HG02763 (cell line): ENCODE measurements at regions not wholly inside any gene's neighbourhood (a gene's known extent, or its start where the extent isn't known, plus 50 kb on each side); places are given as distances from the start of the nearest gene placed in this dataset.

Experiments
- ATAC-seq: cut with Tn5 transposase; IDR thresholded peaks from one replicate; pipeline ENCODE4 v1.9.1; 2021; ENCODE audit warnings: mild to moderate bottlenecking, moderate library complexity; ENCODE audit not compliant: unreplicated experiment

GRCh38 chr9:84447305-84447704 lies 106.7 kb upstream of the SLC28A3 start:
- no peak for ATAC-seq

DNA sequence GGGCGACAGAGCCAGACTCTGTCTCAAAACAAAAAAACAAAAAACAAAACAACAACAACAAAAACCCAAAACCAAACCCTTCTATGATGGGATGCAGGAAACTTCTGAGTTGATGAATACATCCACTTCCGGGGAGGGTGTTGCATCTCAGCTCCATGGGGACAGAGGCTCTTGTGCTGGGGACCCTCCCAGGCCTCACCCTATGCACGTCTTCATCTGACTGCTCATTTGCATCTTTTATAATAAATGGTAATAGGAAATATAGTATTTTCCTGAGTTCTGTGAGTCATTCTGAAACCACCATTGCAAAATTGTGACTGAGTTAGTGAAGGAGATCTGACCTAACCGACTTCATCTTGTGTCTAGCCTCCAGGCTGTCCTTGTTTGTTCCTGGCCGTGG lies 109.5 kb upstream of the SLC28A3 start:
- ATAC-seq: no peak

DNA sequence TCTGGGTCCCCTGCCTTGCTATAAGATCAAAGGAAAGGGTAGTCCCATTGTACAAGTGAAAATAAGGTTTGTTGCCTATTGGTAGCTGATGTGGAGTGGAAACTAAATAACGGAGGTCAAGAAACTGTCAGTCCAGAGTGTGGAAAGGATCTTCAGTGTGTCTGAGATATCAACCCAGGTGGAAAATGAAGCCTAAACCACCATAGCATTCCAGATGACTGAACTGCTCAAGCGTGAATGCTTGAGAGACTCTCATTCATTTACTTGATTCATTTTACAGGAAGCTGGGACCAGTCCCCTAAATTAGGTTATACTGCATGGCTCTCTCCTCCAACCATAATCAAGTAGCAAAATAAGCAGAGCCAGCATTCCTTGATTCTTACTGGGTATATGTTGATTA lies 116.0 kb upstream of the SLC28A3 start:
- no peak for ATAC-seq

DNA sequence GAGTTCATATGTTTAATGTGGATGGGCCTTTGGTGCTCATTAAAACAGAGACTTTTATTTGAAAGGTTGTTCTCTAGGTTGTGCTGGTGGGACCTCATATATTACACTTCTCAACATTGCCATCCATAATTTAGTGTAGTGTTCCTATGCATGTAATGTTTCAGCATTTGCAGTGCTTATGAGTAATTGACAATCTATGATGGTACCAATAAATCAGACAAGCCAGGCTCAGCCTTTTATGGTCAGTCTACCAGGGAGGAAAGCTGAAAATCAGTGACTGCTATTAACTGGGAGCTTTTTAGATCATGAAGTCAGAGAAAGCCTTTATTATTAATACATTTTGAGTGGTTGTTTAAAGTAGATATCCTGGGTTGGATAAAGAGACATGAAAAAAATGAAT lies 120.1 kb upstream of the SLC28A3 start:
- ATAC-seq: no peak

DNA sequence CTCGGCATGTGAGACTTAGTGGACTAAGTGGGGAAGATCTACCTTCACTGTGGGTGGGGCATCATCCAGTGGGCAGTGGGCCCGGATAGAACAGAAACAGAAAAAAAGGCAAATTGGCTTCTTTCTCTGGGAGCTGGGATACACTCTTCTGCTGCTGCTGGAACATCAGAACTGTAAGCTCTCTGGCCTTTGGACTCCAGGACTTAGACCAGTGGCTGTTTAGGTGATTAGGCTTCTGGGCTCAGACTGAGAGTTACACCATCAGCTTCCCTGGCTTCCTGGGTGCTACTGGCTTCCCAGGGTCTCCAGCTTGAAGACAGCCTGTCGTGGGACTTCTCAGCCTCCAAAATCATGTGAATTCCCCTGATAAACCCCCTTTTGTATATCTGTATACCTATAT lies 122.7 kb upstream of the SLC28A3 start:
- no peak for ATAC-seq

DNA sequence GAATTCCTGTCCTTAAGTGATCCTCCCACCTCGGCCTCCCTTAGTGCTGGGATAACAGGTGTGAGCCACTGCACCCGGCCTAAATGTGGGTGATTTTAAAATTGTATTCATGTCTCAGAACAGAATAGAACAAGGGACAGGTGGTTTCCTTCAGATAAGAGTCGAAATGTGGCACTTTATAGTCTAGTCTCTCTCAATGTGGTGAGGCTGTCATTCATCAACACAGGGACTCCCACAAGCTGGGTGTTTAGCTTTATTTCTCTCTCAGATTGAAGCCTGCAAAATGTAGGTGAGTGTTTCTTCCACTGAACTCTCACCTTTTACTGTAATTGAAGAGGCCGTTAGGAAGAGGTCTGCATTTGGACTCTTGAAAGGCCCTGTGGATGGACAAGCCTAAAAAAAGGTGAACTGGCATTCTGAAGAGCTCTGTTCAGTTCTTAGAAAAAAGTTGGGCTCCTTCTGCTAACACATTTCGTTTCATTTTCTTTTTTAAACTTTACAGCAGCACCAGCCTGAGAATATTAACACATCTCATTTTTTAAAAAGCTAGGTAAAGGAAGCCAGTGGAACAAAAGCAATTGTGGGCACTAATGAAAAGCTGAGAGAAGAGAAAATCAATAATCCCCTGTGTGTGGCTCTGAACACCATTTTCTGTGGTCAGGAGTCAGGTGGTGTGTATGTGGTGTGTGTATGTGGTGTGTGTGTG lies 126.2 kb upstream of the SLC28A3 start:
- no peak for ATAC-seq

GRCh38 chr9:84471816-84472215 lies 131.3 kb upstream of the SLC28A3 start:
- ATAC-seq: no peak

- no peak for ATAC-seq
Observed at GRCh38 chr9:84478996-84479395, 138.4 kb upstream of the SLC28A3 start.

DNA sequence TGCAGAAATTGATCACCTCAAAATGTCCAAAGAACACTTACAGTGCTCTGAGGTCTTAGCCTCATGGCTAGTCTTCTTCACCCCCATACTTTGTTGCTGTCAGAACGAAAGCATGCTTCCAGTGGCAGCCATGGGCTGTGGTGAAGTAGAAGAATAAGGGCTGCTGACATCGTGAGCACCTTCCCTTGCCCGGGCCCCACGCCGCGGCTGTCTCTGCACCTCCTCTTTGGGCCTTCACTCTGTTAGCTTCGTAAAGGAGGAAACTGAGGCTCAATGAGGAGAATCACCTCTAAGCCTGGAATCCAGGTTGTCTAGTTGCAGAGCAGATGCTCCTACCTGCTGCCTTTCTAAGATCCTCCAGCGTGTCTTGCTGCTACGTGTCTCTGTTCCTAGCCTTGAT lies 139.5 kb upstream of the SLC28A3 start:
- no peak for ATAC-seq

DNA sequence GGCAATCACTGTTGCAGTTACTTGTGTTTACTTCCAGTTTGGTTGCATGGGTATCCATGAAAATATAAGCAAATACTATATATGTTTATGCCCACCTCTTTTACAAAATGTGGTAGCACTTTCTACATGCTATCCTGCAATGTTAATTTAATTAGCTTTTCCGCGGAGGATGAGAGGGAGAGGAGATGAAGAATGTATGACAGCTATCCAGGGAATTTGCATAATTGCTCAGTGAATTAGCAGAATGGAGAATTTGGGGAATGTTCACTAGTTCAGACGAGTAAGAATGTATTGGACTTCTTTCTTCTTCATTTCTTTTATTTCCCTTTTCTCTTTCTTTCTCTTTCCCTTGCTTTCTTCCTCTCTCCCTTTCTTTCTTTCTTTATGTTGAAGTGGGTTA lies 140.7 kb upstream of the SLC28A3 start:
- ATAC-seq: no peak

DNA sequence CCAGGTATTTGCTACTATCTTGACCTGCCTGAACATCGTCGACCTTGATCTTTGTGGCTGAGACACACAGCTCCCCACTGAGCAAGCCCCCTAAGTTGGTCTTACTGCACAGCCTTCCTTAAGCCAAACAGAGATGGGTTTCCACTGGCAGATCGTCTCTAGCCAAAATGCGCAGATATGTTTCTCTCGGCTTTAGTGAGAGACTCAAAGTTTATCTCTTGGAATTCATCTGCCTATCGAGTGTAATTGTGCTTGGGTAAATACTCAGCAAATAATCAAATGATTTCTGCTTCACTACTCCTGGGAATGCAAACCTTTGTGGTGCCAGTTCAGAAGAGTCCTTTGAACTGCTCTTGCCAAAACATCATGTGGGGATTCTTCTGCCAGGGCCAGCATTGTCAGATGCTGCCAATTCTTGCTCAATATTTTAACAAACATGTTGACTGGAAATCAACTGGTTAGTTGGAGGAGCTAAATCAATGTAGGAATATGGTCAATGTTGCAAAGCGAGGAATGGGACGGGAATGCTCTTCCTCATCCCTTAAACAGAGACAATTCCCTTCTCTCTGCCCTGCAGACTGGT lies 141.2 kb upstream of the SLC28A3 start:
- no peak for ATAC-seq

- no peak for ATAC-seq
Observed at GRCh38 chr9:84482607-84483006, 142.0 kb upstream of the SLC28A3 start.

DNA sequence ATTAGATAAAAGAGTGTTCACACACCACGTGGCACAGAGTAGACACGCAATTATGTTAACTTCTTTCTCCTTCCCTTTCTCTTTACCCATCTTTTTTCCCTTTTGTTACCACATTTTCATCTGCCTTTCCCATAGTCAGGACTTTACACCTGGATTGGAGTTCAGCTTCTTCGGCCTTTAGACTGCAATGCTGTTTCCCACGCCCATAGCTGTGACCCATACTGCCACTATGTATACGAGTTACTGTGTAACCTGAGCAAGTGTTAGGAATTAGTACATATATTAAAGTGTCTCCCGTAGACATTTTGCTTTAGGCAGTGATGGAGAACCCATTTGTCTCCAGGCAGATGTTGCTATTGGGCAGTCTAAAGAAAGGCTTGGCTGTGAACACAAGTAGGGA lies 143.6 kb upstream of the SLC28A3 start:
- no peak for ATAC-seq

GRCh38 chr9:84485539-84485938 lies 145.0 kb upstream of the SLC28A3 start:
- ATAC-seq: no peak

DNA sequence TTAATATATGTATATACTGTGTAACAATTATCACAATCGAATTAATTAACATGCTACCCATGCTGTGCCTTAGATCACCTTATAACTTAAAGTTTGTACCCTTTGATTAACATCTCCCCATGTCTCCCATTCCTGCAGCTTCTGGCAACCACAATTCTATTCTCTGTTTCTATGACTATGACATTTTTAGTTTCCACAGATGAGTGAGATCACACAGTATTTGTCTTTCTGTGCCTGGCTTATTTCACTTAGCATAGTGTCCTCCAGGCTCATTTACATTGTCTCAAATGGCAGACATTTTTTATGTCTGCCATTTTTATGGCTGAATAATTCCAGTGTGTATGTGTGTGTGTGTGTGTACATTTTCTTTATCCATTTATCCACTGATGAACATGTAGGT lies 146.1 kb upstream of the SLC28A3 start:
- no peak for ATAC-seq

DNA sequence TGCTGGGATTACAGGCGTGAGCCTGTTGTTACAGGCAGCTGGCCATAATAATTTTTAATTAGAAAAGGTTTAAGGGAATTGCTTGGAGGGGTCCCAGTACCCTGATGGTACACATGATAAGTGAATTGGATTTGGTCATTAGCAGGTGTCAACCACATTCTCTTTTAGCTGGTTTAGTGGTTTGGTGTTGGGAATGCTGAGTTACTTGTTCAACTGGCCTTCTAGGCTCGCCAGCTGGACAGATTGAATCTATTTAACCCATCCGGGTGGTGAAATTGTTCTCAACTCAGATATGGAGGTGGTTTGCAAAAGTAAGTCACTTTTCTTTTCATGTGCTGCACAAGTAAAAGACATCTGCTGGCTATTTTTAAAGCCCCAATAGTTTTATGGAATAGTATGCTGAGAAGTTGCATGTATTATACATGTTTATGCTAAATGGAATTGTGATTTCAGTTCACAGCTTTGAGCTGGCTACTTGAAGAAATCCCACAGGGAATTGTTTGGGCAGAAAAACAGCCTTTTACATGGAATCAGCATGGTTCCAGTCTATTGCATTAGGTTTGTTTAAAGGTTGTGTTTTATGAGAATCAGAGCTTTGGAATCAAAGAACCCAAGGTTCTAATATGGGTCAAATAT lies 149.8 kb upstream of the SLC28A3 start:
- ATAC-seq: no peak

DNA sequence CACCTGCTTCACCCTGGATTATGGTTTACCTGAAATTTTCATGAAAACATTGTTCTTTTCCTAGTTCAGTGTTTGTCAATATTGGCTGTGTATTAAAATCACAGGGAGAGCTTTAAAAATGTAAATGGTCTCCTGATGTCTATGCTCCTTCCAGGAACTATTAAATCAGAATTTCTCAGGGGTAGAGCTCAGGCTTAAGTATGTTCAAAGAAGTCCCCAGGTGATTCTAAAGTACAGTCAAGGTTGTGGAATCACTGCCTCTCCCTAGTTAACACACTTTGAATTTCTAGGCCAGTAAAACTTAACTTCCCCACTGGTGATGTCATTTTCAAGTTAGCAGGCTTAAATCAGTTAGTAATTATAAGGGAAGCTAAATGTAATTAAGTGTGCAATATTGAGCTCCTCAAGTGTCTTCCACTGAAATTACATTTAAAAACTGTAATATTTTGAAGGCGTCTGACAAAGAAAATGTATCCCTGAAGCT lies 150.3 kb upstream of the SLC28A3 start:
- ATAC-seq: no peak

DNA sequence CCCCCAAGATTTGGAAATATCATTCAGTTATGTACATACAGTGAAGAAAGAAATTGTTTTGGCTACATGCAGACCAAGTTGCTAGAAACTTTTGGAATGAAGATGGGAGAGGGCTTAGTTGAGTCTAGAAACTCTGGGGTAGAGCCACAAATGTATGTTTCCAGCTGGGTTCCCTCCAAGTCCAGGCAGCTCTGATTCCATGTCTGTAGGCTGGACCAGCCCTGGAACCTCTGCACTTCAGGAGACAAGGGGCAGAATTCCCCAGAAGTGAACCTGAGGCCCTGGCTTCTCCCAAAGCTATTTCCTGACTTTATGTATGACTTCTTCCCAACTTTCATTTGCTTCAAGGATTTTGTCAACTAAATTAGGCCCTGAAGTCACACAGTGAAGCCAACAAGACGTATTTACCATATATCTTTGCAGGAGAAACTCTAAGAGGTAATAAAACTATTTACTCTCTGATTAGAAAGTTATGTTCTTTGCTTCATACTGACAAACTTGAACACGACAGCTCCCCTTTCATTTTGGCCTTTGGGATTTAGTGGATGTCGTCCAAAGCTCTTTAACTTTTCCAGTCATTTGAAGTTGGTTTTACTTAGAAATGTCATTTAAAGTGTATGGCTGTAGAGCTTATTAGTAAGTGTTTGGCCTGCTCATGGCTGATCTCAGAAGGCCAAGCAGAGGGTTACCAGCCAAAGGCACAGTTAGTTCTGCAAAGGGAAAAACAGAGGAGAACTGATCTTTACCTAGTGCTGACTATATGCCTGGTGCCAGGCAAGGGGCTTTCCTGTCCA lies 152.0 kb upstream of the SLC28A3 start:
- no peak for ATAC-seq

DNA sequence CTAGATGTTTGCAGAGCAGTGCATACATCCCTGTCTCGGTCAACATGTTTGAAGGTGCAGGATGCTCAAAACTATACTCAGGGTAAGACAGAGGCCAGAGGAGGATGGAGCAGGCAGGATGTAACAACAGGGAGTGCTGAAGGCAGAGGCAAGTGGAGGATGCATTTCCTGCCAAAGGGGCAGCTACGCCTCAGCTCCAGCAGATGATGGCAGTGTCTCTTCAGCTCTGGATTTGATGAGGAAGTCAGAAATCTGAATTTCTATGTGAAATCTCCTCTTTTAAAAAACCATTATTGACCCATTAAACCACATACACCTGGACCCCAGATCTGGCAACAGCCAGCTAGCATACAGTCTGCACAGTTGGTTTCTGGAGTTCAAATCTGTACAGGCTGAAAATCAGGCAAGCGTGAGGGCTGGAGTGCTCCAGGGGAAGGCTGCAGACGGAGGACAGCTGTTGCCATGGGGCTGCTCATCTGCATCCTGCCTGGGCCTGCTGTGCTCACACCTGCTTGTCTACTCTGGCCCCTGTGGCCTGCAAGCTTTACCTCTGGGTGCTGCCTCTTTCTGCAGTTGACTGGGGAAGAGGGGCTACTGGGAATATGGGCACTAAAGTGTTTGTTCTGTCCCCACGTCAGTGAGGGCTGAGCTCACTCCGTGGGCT lies 152.9 kb upstream of the SLC28A3 start:
- ATAC-seq: no peak

DNA sequence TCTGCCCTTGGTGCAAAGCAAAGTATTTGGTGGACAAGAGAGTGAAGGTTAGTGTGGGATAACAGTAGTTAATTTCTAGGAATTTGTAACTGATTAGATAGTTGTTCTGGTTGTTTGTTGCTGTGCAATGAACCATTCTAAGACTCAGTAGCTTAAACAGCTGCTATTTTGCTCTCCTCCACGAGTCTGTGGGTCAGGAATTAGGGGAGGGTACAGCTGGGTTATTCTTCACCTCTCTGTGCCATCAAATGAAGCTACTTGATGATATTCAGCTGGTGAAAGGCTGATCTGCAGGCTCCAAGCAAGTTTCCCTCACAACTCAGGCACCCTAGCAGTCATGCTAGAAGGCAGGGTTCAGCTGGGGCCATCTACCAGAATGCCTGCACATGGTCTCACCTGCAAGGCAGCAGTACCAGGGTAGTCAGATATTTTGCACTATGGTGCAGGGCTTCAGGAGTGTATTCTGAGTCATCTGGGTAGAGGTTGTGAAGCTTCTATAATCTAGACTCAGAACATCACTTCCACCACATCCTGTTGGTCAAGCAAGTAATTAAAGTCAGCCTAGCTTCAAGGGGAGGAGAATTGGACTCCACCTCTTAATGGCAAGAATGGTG lies 159.5 kb upstream of the SLC28A3 start:
- ATAC-seq: peak; percentile 93

DNA sequence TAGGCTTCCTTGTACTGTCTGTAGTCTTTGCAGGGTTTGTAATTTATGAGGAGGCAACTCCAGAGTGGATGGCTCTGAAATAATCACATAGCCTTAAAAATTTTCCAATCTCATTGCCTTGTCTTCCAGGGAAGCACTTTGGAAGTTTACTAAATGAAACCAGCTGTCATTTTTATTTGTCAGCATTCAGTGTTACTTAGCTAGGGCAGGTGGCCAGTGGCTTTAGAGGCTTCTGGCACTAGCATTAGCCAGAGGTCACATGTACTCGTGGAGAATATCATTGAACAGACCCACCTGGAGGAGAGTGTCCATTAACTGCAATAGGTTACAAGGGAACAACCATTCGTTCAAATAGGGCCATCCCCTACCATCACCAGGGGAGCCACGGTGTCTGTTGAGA lies 160.3 kb upstream of the SLC28A3 start:
- ATAC-seq: no peak
